ENCODE measurements at regions not wholly inside any gene's neighbourhood (a gene's known extent, or its start where the extent isn't known, plus 50 kb on each side); places are given as distances from the start of the nearest gene placed in this dataset.

DNA sequence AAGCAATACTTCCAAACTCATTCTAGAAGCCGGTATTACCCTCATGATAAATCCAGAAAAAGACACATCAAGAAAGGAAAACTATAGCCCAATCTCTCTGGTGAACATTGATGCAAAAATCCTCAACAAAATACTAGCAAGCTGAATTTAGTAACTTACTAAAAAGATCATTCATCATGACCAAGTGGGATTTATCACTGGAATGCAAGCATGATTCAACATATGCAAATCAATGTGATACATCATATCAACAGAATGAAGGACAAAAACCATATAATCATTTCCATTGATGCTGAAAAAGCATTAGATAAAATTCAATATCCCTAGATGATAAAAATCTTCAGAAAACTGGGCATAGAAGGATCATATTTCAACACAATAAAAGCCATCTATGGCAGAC, 402.9 kb downstream of the TGFB2 start:
- Mint-ChIP-seq H3K27ac (ENCODE audit: unreplicated experiment) (no peak overlapping the region), H3K4me1 (ENCODE audit: unreplicated experiment) (peaks cover 2% of the 10 kb centered on the region), H3K4me3 (ENCODE audit: unreplicated experiment) (no peak overlapping the region), H3K9me3 (ENCODE audit: unreplicated experiment) (peaks cover 42% of the 10 kb centered on the region), H3K27me3 (ENCODE audit: unreplicated experiment) (no peaks in the 10 kb centered on the region), H3K36me3 (ENCODE audit: unreplicated experiment) (peaks cover 16% of the 10 kb centered on the region)
- no peak for DNase-seq (ENCODE audit: extremely low spot score, unreplicated experiment)
- TF ChIP-seq, protein P1, sequence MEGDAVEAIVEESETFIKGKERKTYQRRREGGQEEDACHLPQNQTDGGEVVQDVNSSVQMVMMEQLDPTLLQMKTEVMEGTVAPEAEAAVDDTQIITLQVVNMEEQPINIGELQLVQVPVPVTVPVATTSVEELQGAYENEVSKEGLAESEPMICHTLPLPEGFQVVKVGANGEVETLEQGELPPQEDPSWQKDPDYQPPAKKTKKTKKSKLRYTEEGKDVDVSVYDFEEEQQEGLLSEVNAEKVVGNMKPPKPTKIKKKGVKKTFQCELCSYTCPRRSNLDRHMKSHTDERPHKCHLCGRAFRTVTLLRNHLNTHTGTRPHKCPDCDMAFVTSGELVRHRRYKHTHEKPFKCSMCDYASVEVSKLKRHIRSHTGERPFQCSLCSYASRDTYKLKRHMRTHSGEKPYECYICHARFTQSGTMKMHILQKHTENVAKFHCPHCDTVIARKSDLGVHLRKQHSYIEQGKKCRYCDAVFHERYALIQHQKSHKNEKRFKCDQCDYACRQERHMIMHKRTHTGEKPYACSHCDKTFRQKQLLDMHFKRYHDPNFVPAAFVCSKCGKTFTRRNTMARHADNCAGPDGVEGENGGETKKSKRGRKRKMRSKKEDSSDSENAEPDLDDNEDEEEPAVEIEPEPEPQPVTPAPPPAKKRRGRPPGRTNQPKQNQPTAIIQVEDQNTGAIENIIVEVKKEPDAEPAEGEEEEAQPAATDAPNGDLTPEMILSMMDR (IDR thresholded peaks at IDR 0.05), result no peak

DNA sequence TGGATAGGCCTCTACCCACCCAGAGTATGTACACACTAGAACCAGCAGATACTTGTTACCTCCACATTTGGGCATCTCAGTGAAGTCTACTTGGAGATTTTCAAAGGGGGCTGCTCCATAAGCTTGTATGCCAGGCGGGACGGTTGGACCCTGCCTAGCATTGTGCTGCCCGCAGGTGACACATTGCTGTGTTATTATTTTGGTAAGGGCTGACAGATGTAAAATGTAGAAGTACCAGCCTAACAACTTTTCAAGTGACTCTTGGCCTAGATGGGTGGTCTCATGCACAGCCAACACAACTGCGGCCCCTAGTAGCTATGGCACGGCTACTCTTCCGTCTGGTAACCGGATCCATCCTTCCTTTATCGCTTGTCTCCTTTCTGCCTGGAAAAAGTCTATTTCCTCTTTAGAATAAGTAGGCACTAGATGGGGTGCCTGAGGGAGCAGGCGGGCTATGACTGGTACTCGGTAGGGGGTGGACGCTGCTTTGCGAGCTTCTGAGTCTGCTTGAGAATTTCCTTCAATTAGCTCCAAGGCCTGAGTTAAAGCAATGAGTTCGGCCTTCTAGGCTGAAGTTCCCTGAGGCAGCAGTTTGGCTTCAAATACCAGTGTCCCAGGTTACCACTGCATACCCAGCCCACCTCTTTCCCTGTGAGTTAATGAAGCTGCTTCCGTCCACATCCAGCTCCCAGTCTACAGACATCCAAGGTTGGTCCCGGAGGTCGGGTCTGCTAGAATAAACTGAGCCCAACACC, 405.3 kb downstream of the TGFB2 start:
- H3K27ac Mint-ChIP-seq (ENCODE audit: unreplicated experiment), result no peak overlapping the region
- TF ChIP-seq, protein P1 (IDR thresholded peaks at IDR 0.05), result no peak

GRCh38 chr1:218751208-218751948, 406.2 kb downstream of the TGFB2 start:
- peaks cover 2% of the 10 kb centered on the region for H3K4me1 Mint-ChIP-seq (ENCODE audit: unreplicated experiment)
- H3K27ac Mint-ChIP-seq (ENCODE audit: unreplicated experiment), result no peak overlapping the region
- H3K4me3 Mint-ChIP-seq (ENCODE audit: unreplicated experiment), result no peak overlapping the region
- H3K9me3 Mint-ChIP-seq (ENCODE audit: unreplicated experiment), result peaks cover 24% of the 10 kb centered on the region
- TF ChIP-seq, protein P1 (IDR thresholded peaks at IDR 0.05), result no peak
- no peaks in the 10 kb centered on the region for H3K27me3 Mint-ChIP-seq (ENCODE audit: unreplicated experiment)
- no peak for DNase-seq (ENCODE audit: extremely low spot score, unreplicated experiment)
- H3K36me3 Mint-ChIP-seq (ENCODE audit: unreplicated experiment), result peaks cover 6% of the 10 kb centered on the region

More for the DNA sequence above, 405.3 kb downstream of the TGFB2 start:
- no peak for DNase-seq (ENCODE audit: extremely low spot score, unreplicated experiment)
- peaks cover 2% of the 10 kb centered on the region for H3K4me1 Mint-ChIP-seq (ENCODE audit: unreplicated experiment)
- H3K9me3 Mint-ChIP-seq (ENCODE audit: unreplicated experiment), result peaks cover 29% of the 10 kb centered on the region
- H3K4me3 Mint-ChIP-seq (ENCODE audit: unreplicated experiment), result no peak overlapping the region
- no peaks in the 10 kb centered on the region for H3K27me3 Mint-ChIP-seq (ENCODE audit: unreplicated experiment)
- H3K36me3 Mint-ChIP-seq (ENCODE audit: unreplicated experiment), result peaks cover 7% of the 10 kb centered on the region

DNA sequence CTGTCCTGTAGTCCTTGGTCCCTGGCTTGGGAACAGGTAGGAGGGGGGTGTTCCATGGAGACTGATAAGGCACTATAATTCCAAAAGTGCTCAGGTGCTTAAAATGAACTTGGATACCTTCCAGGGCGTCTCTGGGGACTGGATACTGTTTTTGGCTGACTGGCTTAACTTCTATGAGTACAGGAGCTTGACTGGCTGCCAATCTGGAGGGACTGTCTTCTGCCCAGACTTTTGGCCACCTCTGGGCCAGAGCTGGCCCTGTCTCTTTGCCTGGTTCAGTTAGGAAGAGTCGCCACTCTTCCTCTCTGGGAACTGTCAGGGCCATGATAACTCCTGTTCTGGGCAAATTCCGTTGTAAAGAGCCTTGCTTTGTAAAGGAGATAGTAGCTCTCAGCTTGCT, 407.0 kb downstream of the TGFB2 start:
- peaks cover under 1% of the 10 kb centered on the region for H3K4me1 Mint-ChIP-seq (ENCODE audit: unreplicated experiment)

More for the DNA sequence above, 407.0 kb downstream of the TGFB2 start:
- no peak overlapping the region for H3K27ac Mint-ChIP-seq (ENCODE audit: unreplicated experiment)
- no peak overlapping the region for H3K4me3 Mint-ChIP-seq (ENCODE audit: unreplicated experiment)
- peaks cover 5% of the 10 kb centered on the region for H3K36me3 Mint-ChIP-seq (ENCODE audit: unreplicated experiment)
- DNase-seq (ENCODE audit: extremely low spot score, unreplicated experiment), result no peak
- H3K27me3 Mint-ChIP-seq (ENCODE audit: unreplicated experiment), result no peaks in the 10 kb centered on the region
- peaks cover 16% of the 10 kb centered on the region for H3K9me3 Mint-ChIP-seq (ENCODE audit: unreplicated experiment)
- TF ChIP-seq, protein P1 (IDR thresholded peaks at IDR 0.05), result no peak

Data from osteocyte (in vitro differentiated cells).